GM19351 (cell line): ENCODE measurements at regions not wholly inside any gene's neighbourhood (a gene's known extent, or its start where the extent isn't known, plus 50 kb on each side); places are given as distances from the start of the nearest gene placed in this dataset.

Experiments used
- ATAC-seq: cut with Tn5 transposase; IDR thresholded peaks from one replicate; pipeline ENCODE4 v1.9.1; 2021; ENCODE audit warnings: mild to moderate bottlenecking, moderate library complexity; ENCODE audit not compliant: unreplicated experiment

- no peak for ATAC-seq
Observed at GRCh38 chr11:107151158-107151557, 132.9 kb upstream of the GUCY1A2 start.

- no peak for ATAC-seq
Observed at GRCh38 chr11:107140983-107141382, 122.7 kb upstream of the GUCY1A2 start.

- no peak for ATAC-seq
Observed at GRCh38 chr11:107139396-107139795, 121.1 kb upstream of the GUCY1A2 start.

GRCh38 chr11:107136892-107137291 is 118.6 kb upstream of the GUCY1A2 start:
- ATAC-seq = no peak

- ATAC-seq = no peak
Observed at GRCh38 chr11:107131756-107132155, 113.5 kb upstream of the GUCY1A2 start.

- no peak for ATAC-seq
Observed at GRCh38 chr11:107123022-107123421, 104.7 kb upstream of the GUCY1A2 start.

GRCh38 chr11:107118025-107118720 is 99.9 kb upstream of the GUCY1A2 start:
- no peak for ATAC-seq

GRCh38 chr11:107116358-107116757 is 98.1 kb upstream of the GUCY1A2 start:
- ATAC-seq = no peak

- no peak for ATAC-seq
Observed at GRCh38 chr11:107102692-107103477, 84.6 kb upstream of the GUCY1A2 start.

GRCh38 chr11:107092667-107093066 is 74.4 kb upstream of the GUCY1A2 start:
- ATAC-seq = no peak

- no peak for ATAC-seq
Observed at GRCh38 chr11:107078375-107078774, 60.1 kb upstream of the GUCY1A2 start.

GRCh38 chr11:107076832-107077231 is 58.6 kb upstream of the GUCY1A2 start:
- no peak for ATAC-seq

GRCh38 chr11:107071129-107071528 is 52.9 kb upstream of the GUCY1A2 start:
- ATAC-seq = no peak
